Transverse colon (tissue), 4 donors: ENCODE measurements at regions not wholly inside any gene's neighbourhood (a gene's known extent, or its start where the extent isn't known, plus 50 kb on each side); places are given as distances from the start of the nearest gene placed in this dataset.
"Not testable (repeated sequence)": the region's sequence is repeated elsewhere in the genome, so short reads cannot be mapped to it uniquely, and the experiment has no call there.

Experiments
- DNase-seq: peaks from one replicate; pipeline ENCODE4 v3.0.0-alpha.2; 2019
- H3K27ac ChIP-seq, 4 donors: fragments of 200-600 bp; sonication (generic); 2 replicates each; pipeline ENCODE4 v1.5.1; 2016 to 2018; ENCODE audit warnings: inconsistent platforms in 4 of 4
- H3K27me3 ChIP-seq: fragments of 200-600 bp; sonication (generic); 2 replicates; pipeline ENCODE4 v1.5.1; 2017; ENCODE audit warnings: inconsistent platforms
- H3K36me3 ChIP-seq, 4 donors: fragments of 200-600 bp; sonication (generic); 2 replicates each; pipeline ENCODE4 v1.5.1; 2017 to 2019; ENCODE audit warnings: inconsistent platforms in 4 of 4
- H3K4me1 ChIP-seq, 4 donors: fragments of 200-600 bp; sonication (generic); 2 replicates each; pipeline ENCODE4 v1.5.1; 2017 to 2020; ENCODE audit warnings: inconsistent platforms in 4 of 4
- H3K4me3 ChIP-seq, 4 donors: fragments of 200-600 bp; sonication (generic); 1 replicate in 1 of 4; 2 replicates in 3 of 4; pipeline versions ENCODE4 v1.5.1 to v1.6.1; 2017 to 2019; ENCODE audit warnings: inconsistent platforms in 4 of 4
- H3K9me3 ChIP-seq, 2 donors: fragments of 200-600 bp; sonication (generic); 2 replicates each; pipeline ENCODE4 v1.5.1; 2017 to 2019; ENCODE audit warnings: inconsistent platforms in 2 of 2
- EP300 ChIP-seq: sonication (generic); formaldehyde crosslinking; IDR thresholded peaks from one replicate; pipeline ENCODE4 v1.6.1; 2017; ENCODE audit warnings: antibody characterized with exemption, low read depth
- POLR2A ChIP-seq: fragments of 450-650 bp; IDR thresholded peaks from one replicate; pipeline ENCODE4 v1.6.1; 2016; ENCODE audit warnings: antibody characterized with exemption, mild to moderate bottlenecking, moderate library complexity
- POLR2AphosphoS5 ChIP-seq, 3 donors: sonication (generic); formaldehyde crosslinking; IDR thresholded peaks; one replicate each; pipeline ENCODE4 v1.6.1; 2016; ENCODE audit warnings: antibody characterized with exemption in 3 of 3
- WGBS, 2 donors: methylation state at CpG; one replicate each; pipeline ENCODE4 v1.1.5; 2018; ENCODE audit warnings: low coverage in 1 of 2; 5-methylcytosine and 5-hydroxymethylcytosine counted together
- in situ Hi-C, 4 donors: fragments of 200-750 bp; cut with MboI; loops; one replicate each; pipeline versions ENCODE4 v1.15.0 to v1.15.1; 2017; ENCODE audit warnings: low sequenced_read_pairs in 3 of 4, low pct_ligation_motif_present in 1 of 4, low pct_unique_long_range_greater_than_20kb in 1 of 4
- intact Hi-C: fragments of 100-400 bp; cut with DNase I; formaldehyde crosslinking; loops from one replicate; pipeline ENCODE4 v1.15.1; 2023; ENCODE audit warnings: low total_unique reads
- TF ChIP-seq, protein P1 (sequence below), 5 experiments: fragments of 200-600 bp in 3 of 5; fragments of 450-650 bp in 2 of 5; sonication (generic) in 3 of 5; IDR thresholded peaks; 1 replicate in 2 of 5; 2 replicates in 3 of 5; pipeline ENCODE4 v1.5.1; 2016 to 2017; ENCODE audit warnings: antibody characterized with exemption in 5 of 5, inconsistent platforms in 3 of 5, mild to moderate bottlenecking in 2 of 5, moderate library complexity in 1 of 5

- TF ChIP-seq, protein P1, sequence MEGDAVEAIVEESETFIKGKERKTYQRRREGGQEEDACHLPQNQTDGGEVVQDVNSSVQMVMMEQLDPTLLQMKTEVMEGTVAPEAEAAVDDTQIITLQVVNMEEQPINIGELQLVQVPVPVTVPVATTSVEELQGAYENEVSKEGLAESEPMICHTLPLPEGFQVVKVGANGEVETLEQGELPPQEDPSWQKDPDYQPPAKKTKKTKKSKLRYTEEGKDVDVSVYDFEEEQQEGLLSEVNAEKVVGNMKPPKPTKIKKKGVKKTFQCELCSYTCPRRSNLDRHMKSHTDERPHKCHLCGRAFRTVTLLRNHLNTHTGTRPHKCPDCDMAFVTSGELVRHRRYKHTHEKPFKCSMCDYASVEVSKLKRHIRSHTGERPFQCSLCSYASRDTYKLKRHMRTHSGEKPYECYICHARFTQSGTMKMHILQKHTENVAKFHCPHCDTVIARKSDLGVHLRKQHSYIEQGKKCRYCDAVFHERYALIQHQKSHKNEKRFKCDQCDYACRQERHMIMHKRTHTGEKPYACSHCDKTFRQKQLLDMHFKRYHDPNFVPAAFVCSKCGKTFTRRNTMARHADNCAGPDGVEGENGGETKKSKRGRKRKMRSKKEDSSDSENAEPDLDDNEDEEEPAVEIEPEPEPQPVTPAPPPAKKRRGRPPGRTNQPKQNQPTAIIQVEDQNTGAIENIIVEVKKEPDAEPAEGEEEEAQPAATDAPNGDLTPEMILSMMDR (IDR thresholded peaks at IDR 0.05) = no peak
- TF ChIP-seq POLR2A (no peak), EP300 (no peak), POLR2AphosphoS5 (IDR thresholded peaks at IDR 0.05) (no peak)
- DNase-seq = no peak
- Histone ChIP-seq H3K27me3 (no peaks in the 10 kb centered on the region), H3K9me3 (no peaks in the 10 kb centered on the region), H3K4me3 (no peak overlapping the region), H3K4me1 (no peaks in the 10 kb centered on the region), H3K36me3 (no peaks in the 10 kb centered on the region), H3K27ac (no peak overlapping the region)
- intact Hi-C loops = no loop called here
- in situ Hi-C loops = no loop called here
- 94 to 95% methylated on average over 4 to 5 of the region's 5 CpGs for WGBS, 2 donors
These were observed 72.1 kb upstream of the DGKB start for GRCh38 chr7:14974688-14975087.

DNA sequence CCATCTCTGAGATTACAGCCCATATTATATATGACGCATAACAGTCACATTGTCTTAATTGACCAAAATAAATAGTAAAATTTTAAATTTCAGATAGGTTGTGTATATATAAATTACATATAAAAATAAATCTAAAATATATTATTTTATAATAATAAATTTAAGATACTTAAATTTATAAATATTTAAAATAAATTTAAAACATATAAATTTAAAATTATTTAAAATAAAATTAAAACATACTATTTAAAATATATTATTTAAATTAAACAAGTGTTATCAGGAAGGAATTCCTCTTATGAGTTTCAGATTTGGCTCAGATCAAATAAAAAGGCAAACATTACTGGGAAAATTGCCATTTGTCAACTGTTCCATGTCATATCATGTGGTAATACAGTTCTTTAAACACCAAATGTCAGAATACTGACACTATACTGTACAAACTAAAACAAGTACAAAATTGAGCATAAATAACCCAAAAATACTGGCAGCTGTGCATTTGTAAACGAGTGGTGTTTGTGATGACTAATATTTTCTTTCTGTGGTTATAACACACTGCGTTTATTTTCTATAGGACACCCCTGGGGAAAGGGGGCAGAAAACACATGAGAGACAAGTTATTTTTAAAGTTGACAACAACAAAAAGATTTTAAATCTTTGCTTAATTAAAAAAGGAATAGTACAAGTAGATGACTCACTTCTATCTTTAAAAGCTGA is 71.3 kb upstream of the DGKB start:
- H3K4me1 ChIP-seq = no peaks in the 10 kb centered on the region
- WGBS, 2 donors = 61 to 62% methylated on average over 3 of the region's 3 CpGs

DNA sequence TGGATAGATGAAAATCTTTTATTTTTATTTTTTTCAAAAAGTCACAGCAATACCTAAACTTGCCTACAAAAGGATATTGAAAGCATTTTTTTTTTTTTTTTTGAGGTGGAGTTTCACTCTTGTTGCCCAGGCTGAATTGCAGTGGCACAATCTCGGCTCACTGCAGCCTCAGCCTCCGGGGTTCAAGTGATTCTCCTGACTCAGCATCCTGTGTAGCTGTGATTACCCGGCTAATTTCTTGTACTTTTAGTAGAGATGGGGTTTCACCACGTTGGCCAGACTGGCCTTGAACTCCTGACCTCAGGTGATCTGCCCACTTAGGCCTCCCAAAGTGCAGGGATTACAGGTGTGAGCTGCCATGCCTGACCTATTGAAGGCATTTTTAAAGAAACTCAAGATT is 69.1 kb upstream of the DGKB start:
- 46 to 56% methylated on average over 3 to 4 of the region's 4 CpGs for WGBS, 2 donors
- H3K4me1 ChIP-seq, H3K9me3 ChIP-seq, H3K36me3 ChIP-seq, H3K27ac ChIP-seq, in situ Hi-C loops, H3K27me3 ChIP-seq, intact Hi-C loops, H3K4me3 ChIP-seq, DNase-seq: not testable (repeated sequence)

More for the DNA sequence above, 71.3 kb upstream of the DGKB start:
- in situ Hi-C loops (no loop called here), intact Hi-C loops (no loop called here)
- H3K9me3 ChIP-seq = no peaks in the 10 kb centered on the region
- H3K36me3 ChIP-seq = no peaks in the 10 kb centered on the region
- H3K27ac ChIP-seq = no peak overlapping the region
- no peak for DNase-seq
- H3K4me3 ChIP-seq = no peak overlapping the region
- H3K27me3 ChIP-seq = no peaks in the 10 kb centered on the region
- TF ChIP-seq EP300 = no peak
- TF ChIP-seq POLR2AphosphoS5 (IDR thresholded peaks at IDR 0.05) = no peak
- TF ChIP-seq POLR2A = no peak
- TF ChIP-seq, protein P1 (IDR thresholded peaks at IDR 0.05) = no peak

GRCh38 chr7:14967376-14967775 is 64.8 kb upstream of the DGKB start:
- in situ Hi-C loops, H3K27ac ChIP-seq: not testable (repeated sequence)
- WGBS, 2 donors = 76 to 81% methylated on average over 8 of the region's 8 CpGs

GRCh38 chr7:14962778-14963177 is 60.2 kb upstream of the DGKB start:
- TF ChIP-seq, protein P1 (IDR thresholded peaks at IDR 0.05) = no peak
- TF ChIP-seq POLR2A (no peak), POLR2AphosphoS5 (IDR thresholded peaks at IDR 0.05) (no peak), EP300 (no peak)
- no peaks in the 10 kb centered on the region for H3K9me3 ChIP-seq
- no peak for DNase-seq
- whole genome bisulfite sequencing, 2 donors = 29 to 58% methylated on average over 1 to 2 of the region's 2 CpGs
- H3K4me1 ChIP-seq = no peaks in the 10 kb centered on the region
- in situ Hi-C loops = no loop called here
- H3K27ac ChIP-seq = no peak overlapping the region
- intact Hi-C loops = no loop called here
- H3K27me3 ChIP-seq = no peaks in the 10 kb centered on the region
- H3K36me3 ChIP-seq = no peaks in the 10 kb centered on the region
- H3K4me3 ChIP-seq = no peak overlapping the region

More at GRCh38 chr7:14967376-14967775, 64.8 kb upstream of the DGKB start:
- H3K4me1 ChIP-seq, H3K36me3 ChIP-seq, DNase-seq, intact Hi-C loops, H3K27me3 ChIP-seq, H3K9me3 ChIP-seq, H3K4me3 ChIP-seq: not testable (repeated sequence)
